Fibroblast of peridontal ligament (primary cell): ENCODE measurements at regions not wholly inside any gene's neighbourhood (a gene's known extent, or its start where the extent isn't known, plus 50 kb on each side); places are given as distances from the start of the nearest gene placed in this dataset.
"Not testable (repeated sequence)": the region's sequence is repeated elsewhere in the genome, so short reads cannot be mapped to it uniquely, and the experiment has no call there.

Experiments
- DNase-seq: peaks from one replicate; pipeline ENCODE4 v3.0.0-alpha.2; 2010; ENCODE audit errors: extremely low read depth

- DNase-seq: no peak
Measured at GRCh38 chr4:112944006-112944405, 105.4 kb upstream of the ANK2 start.

DNA sequence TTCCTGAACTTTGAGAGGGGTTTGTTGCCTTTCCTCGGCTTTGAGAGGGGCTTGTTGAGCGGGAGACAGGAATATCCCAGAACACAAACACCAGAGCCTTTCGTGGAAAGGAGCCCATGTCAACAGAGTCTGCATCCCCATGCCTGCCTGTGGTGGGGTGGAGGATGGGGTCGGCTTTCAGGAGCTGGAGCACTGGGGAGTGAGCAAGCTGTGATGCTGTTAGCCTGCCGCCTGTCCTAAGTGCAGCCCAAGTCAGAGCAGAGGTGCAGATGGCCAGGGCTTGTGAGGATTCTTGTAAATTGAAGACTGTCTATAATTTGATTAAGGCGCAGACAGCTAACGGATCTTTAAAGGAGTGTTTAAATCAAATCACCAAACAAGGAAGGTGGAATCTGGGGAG, 103.3 kb upstream of the ANK2 start:
- no peak for DNase-seq

DNA sequence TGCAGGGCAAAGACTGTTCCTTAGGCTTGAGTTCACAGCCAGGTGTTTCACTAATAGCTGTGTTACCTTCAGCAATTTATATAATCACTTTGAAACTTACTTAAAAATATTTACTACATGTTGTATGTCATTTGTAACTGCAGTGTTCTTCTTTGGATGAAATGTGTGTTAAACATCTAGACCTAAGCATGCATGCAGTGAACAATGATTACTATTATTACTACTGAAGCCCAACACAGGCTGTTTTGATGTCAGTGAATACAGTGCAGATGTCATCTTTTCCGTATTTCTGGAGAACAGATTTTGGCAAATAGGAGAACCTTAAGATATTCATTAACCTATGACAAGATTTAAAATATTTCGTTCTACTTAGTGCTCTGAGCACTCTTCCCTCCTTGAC, 101.8 kb upstream of the ANK2 start:
- DNase-seq: no peak

- DNase-seq: peak; percentile 48
Measured at GRCh38 chr4:112951362-112952312, 97.8 kb upstream of the ANK2 start.

- DNase-seq: no peak
Measured at GRCh38 chr4:112952313-112952700, 97.1 kb upstream of the ANK2 start.

GRCh38 chr4:112953262-112953661, 96.2 kb upstream of the ANK2 start:
- DNase-seq: no peak

- DNase-seq: no peak
Measured at GRCh38 chr4:112954286-112954685, 95.2 kb upstream of the ANK2 start.

DNA sequence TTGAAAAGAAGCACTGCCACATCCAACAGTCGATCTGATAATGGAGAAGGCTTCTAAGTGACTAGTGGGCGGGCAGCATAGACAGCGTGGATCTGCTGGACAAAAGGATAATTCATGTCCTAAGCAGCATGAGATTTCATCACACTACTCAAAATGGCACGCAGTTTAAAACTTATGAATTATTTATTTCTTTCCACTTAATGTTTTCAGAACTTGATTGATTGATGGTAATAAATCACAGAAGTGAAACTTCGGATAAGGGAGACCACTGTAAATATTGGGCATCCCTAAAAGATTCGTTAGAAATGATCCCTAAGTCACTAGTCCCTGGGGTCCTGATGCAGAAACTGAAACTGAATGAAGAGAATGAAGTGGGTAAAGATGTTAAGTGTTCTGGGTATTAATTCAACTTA, 93.0 kb upstream of the ANK2 start:
- DNase-seq: no peak

- not testable (repeated sequence) for DNase-seq
Measured at GRCh38 chr4:112957764-112958163, 91.7 kb upstream of the ANK2 start.

DNA sequence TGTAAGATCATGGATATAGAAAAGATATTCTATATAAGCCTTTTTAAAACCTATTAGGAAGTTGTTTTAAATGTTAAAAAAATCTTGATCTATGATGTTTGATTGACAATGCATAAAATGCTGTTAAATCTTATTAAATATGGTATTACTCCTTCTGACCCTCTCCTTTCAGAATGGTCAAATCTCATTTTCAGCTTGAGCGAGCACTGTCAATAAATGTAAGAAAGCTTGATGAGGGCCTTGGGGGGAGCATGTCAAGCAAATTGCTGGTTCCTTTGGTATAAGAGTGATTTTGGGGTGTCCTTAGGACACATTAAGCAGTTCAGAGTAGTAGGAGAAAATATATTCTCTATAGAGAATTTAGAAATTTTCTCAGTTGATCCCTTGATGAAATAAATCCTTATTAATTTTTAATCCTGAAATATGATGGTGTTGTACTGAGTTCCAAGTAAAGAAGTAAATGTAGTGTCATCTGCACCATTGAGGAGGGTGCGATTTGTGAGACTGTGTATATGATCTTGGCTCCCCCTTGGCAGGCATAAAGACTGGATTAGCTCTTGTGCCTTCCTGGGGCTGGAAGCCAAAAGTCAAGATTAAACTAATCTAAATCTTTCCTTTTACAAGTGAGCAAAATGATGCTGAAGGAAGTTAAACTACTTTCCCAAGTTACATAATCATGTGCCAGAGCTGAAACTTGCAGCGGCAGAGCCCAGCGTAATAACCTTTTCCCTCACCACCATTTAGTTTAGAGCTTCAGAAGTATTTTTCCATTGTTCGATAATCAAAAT, 82.6 kb upstream of the ANK2 start:
- no peak for DNase-seq

DNA sequence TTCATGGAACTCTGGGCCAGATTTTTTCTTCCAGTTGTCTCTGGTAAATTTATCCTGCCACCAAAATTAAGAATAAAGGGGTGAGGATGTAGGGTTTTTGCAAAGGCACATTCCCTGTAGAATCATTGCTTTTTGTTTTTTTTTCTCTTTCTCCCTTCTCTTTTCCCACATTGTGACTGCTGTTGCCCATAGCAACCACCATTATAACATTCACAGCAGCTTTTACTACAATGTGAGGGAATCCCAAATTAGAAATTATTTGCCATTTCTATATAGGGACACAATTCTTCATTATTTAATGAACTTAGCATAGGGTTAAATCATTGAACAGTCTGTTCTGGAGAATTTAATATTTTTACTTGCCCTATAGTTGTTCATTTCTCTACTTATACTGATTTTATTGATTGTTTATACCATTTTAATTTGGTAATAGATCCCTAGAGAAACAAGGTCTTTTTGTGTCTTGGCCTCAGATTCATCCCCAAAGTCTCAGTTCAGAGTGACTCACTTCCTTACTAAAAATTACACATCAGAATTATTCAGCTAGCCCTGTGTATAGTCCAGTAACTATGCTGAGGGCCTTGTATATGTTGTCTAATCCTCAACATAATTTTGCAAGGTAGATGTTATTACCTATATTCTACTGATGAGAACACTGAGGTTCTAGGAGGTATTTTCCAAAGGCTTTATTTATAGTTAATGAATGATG, 80.8 kb upstream of the ANK2 start:
- DNase-seq: peak; percentile 10

DNA sequence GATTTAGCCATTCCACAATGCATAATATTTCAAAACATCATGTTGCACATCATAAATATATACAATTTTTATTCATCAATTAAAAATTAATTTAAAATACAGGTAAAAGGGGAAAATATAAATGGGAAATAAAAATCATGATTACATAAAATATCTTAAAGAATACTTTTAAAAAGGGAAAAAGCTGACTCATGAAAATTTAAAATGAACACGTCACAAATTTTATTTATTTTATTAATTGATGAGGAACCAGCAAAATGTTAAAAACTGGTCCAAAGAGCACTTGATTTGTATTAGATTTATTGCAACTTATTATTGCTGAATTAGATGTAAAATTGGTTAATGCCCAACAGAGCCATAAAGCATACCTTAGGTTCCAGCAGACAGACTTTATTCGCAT, 78.5 kb upstream of the ANK2 start:
- DNase-seq: no peak

- no peak for DNase-seq
Measured at GRCh38 chr4:112973750-112974251, 75.7 kb upstream of the ANK2 start.

- no peak for DNase-seq
Measured at GRCh38 chr4:112975567-112976355, 73.7 kb upstream of the ANK2 start.

GRCh38 chr4:112978691-112979472, 70.6 kb upstream of the ANK2 start:
- peak; percentile 45 for DNase-seq

DNA sequence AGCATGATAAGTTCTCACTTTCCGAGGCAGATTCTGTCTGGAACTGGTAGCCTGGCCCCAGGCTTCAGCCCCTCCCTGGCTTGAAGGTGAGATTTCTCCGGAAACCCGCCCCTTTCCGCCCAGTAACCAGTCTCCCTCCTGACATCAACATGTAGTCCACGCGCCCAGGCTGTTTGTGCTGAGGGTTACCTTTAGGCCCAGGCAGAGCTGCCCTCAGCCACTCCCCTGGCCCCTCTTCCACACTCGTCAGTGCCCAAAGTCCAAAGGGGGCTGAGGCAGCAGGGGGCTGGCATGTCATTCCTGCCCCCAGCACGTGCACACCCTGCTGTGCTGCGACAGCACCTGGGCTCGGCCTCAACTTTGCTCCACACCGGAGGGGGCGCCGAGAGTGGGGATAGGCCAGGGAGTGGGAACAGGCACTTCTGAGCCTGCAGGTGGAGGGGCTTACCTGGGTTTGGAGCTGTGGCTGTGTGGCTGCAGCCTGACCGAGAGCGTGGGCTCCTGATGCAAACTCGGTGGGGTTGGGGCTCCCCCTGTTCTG, 69.5 kb upstream of the ANK2 start:
- no peak for DNase-seq

- peak; percentile 21 for DNase-seq
Measured at GRCh38 chr4:112982680-112983079, 66.8 kb upstream of the ANK2 start.

DNA sequence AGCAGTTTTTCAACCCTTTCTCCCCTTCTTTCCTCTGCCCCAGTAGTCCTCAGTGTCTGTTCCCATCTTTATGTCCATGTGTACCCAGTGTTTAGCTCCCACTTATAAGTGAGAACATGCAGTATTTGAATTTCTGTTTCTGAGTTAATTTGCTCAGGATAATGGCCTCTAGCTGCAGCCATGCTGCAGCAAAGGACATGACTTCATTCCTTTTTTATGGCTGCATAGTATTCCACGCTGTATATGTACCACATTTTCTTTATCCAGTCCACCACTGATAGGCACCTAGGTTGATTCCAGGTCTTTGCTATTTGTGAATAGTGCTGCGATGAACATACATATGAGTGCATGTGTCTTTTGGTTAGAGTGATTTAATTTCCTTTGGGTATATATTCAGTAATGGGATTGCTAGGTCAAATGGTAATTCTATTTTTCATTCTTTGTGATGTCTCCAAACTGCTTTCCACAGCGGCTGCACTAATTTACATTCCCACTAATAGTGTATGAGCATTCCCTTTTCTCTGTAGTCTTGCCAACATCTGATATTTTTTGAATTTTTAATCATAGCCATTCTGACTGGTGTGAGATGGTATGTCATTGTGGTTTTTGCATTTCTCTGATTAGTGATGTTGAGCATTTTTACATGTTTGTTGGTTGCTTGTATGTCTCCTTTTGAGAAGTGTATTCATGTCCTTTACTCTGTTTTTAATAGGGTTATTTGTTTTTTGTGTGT, 54.6 kb upstream of the ANK2 start:
- no peak for DNase-seq
